ENCODE measurements at regions not wholly inside any gene's neighbourhood (a gene's known extent, or its start where the extent isn't known, plus 50 kb on each side); places are given as distances from the start of the nearest gene placed in this dataset.

GRCh38 chr9:28668158-28668557 lies 1094.9 kb upstream of the C9orf72 start:
- TF ChIP-seq, protein P1, sequence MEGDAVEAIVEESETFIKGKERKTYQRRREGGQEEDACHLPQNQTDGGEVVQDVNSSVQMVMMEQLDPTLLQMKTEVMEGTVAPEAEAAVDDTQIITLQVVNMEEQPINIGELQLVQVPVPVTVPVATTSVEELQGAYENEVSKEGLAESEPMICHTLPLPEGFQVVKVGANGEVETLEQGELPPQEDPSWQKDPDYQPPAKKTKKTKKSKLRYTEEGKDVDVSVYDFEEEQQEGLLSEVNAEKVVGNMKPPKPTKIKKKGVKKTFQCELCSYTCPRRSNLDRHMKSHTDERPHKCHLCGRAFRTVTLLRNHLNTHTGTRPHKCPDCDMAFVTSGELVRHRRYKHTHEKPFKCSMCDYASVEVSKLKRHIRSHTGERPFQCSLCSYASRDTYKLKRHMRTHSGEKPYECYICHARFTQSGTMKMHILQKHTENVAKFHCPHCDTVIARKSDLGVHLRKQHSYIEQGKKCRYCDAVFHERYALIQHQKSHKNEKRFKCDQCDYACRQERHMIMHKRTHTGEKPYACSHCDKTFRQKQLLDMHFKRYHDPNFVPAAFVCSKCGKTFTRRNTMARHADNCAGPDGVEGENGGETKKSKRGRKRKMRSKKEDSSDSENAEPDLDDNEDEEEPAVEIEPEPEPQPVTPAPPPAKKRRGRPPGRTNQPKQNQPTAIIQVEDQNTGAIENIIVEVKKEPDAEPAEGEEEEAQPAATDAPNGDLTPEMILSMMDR (IDR thresholded peaks at IDR 0.05) = no peak
- TF ChIP-seq POLR2A (IDR thresholded peaks at IDR 0.05) = no peak

All from testis (tissue), 2 donors.